ENCODE measurements at regions not wholly inside any gene's neighbourhood (a gene's known extent, or its start where the extent isn't known, plus 50 kb on each side); places are given as distances from the start of the nearest gene placed in this dataset.
A peak's percentile ranks its signal among the peaks of the same experiment; 100 is the strongest.
"Not testable (repeated sequence)": the region's sequence is repeated elsewhere in the genome, so short reads cannot be mapped to it uniquely, and the experiment has no call there.

DNA sequence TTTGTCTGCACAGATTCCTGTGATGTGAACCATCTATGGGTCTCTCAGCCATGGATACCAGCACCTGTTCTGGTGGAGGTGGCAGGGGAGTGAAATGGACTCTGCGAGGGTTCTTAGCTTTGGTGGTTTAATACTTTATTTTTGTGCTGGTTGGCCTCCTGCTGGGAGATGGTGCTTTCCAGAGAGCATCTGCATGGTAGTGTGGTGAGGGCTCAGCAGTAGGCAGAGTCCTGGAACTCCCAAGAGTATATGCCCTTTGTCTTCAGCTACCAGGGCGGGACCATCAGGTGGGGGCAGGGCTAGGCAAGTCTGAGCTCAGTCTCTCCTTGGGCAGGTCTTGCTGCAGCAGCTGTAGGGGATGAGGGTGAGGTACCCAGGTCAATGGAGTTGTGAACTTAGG, 97.5 kb upstream of the TRIM2 start:
- not testable (repeated sequence) for DNase-seq (ENCODE audit: low read depth)

DNA sequence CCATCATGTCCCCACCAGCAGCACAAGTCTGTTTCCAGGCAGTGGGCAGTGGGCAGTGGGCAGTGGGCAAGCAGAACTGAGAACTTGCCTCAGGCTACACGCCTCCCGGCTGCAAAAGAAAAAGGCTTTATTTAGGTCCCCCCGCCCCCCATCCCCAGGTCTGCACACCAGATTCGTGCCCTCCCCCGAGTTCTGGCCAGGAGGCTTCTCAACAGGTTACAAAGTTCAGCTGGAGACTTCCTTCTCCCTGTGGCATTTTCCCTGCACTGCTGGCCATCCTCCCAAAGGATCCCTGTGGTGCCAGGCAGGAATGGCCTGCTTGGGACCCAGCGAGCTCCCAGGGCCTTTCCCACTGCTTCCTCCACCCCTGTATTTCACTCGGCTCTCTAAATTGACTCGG, 97.0 kb upstream of the TRIM2 start:
- no peak for DNase-seq (ENCODE audit: low read depth)

DNA sequence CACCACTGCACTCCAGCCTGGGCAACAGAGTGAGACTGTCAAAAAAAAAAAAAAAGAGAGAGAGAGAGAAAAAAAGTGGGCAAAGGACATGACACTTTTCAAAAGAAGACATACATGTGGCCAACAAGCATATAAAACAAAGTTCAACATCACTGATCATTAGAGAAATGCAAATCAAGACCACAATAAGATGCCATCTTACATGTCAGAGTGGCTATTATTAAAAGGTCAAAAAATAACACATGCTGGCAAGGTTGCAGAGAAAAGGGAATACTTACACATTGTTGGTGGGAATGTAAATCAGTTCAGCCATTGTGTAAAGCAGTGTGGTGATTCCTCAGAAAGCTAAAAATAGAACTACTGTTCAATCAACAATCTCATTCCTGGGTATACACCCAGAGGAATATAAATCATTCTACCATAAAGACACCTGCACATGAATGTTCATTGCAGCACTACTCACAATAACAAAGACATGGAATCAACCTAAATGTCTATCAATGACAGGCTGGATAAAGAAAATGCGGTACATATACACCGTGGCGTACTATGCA, 94.9 kb upstream of the TRIM2 start:
- DNase-seq (ENCODE audit: low read depth), result no peak

DNA sequence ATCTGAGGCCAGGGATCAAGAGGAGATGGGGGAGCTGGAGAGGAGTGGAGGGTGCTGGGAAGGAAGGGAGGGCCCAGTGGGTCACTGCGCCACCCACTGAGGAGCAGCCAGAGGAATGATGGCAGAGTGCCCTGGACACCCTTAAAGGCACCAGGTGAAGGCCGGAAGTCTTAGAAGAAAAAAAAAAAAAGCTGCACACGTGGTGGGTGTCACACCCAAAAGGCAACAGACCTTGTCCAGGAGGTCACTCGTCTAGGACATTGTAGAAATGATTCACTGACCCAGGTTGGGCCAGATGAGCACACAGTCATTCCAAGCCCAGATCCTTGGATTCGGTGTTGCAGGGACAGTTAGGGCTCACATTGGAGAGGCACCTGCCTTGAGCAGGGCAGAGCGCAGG, 93.5 kb upstream of the TRIM2 start:
- DNase-seq (ENCODE audit: low read depth), result no peak

DNA sequence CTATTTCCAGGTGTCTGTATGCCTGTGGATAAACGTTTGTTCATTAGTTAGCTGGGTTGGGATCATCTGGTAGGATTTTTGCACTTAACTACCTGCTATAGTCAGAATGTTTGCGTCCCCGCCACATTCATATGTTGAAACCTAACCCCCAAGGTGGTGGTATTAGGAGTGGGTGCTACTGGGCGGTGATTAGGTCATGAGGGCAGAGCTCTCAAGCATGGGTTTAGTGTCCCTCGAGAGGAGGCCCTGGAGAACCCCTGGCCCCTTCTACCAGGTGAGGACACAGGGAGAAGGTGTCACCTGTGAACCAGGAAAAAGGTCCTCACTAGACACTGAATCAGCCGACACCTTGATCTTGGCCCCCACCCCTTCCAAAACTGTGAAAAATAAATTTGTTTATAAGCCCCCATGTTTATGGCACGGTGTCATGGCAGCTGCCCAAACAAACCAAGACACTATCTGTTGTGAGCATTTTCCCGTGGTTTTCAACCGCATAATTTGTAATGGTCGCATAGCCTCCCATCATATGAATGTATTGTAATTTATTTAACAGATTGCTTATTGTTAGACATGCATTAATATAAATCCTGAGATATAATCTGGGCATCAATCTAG, 92.7 kb upstream of the TRIM2 start:
- no peak for DNase-seq (ENCODE audit: low read depth)

DNA sequence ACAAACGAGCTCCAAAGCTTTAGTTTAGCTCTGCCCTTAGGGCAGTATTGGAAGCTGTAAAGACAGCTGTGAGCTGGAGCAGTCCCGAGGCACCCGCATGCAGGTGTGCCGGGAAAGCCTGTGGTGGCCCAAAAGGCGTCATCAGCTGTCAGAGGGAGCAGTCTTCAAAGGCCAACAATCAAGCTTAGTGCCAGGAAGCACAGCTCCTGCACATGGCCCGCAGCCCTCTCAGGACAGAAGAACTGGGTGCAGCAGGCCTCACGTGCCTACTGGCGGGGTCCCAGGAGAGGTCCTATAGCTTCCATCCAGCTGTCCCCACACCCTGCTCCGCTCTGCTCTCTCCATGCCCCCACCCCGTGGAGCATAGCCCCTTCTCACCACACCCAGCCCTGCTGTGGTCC, 92.2 kb upstream of the TRIM2 start:
- no peak for DNase-seq (ENCODE audit: low read depth)

DNA sequence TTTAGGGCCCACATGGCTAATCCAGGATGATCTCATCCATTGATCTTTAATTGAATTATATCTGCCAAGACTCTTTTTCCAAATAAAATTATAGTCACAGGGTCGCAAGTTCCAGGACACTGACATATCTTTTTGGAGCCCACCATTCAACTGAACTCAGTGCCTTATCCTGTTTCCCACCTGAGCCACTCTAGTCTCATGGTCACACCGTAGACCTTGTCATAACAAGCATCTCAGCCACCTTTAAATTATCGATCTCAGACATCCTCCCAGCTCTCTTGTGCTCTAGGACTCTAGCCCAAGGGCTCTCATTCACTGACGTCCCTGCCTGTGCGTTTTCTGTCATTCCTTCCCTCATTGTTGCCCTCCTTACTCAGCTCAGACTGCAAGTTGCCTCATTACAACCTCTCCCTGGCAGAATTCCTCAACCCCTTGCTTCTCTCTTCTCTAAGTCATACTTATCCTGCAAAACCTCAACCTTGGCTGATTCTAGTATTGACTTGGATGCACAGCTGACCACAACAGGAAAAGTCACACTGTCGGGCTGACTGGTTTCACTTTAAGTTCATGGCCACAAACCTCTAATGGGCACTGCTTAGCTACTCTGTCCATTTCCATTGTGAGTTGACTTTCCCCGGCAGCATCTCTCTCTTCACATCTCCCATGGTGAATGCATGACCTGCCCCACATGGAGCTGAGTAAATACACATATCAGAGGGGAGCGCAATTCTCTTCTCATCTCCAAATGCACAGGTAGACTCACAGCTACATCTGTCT, 91.0 kb upstream of the TRIM2 start:
- DNase-seq (ENCODE audit: low read depth), result no peak

DNA sequence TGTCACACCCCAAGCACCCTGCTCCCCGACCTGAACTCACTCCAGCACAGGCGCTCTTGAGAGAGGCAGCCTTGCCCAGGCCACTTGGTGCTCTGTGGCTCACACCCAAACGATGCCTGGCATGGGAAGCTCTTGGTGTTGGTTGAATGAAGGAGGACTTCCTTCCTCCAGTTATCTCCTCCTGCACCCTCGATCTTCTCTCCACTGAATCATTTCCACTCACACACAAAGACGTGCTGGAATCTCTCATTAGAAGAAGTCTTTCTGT, 90.5 kb upstream of the TRIM2 start:
- DNase-seq (ENCODE audit: low read depth), result no peak

DNA sequence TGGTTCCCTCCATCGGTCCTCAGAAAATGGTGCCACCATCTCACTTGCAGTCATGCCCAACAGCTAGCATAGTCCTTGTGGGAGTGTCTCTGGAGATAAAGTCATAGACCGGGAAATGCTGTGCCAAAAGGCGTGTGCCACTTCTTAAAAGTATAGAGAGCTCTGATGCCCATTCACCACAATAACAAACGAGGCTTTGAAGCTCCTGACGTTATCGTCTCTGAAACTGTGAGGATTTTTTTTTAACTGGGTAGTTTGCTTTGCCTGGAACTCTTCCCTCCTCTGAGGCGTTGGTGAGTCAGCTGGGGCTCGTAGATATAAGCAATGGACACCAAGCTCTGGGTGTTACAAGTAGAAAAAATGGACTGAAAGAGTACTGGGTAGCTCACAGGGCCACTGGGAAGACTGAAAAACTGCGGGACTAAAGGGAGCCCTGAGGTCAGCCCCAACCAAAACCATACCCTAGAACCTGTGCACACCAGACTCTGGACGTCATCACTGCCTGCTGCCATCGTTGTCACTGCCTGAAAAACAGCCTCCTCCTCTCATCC, 89.4 kb upstream of the TRIM2 start:
- no peak for DNase-seq (ENCODE audit: low read depth)

DNA sequence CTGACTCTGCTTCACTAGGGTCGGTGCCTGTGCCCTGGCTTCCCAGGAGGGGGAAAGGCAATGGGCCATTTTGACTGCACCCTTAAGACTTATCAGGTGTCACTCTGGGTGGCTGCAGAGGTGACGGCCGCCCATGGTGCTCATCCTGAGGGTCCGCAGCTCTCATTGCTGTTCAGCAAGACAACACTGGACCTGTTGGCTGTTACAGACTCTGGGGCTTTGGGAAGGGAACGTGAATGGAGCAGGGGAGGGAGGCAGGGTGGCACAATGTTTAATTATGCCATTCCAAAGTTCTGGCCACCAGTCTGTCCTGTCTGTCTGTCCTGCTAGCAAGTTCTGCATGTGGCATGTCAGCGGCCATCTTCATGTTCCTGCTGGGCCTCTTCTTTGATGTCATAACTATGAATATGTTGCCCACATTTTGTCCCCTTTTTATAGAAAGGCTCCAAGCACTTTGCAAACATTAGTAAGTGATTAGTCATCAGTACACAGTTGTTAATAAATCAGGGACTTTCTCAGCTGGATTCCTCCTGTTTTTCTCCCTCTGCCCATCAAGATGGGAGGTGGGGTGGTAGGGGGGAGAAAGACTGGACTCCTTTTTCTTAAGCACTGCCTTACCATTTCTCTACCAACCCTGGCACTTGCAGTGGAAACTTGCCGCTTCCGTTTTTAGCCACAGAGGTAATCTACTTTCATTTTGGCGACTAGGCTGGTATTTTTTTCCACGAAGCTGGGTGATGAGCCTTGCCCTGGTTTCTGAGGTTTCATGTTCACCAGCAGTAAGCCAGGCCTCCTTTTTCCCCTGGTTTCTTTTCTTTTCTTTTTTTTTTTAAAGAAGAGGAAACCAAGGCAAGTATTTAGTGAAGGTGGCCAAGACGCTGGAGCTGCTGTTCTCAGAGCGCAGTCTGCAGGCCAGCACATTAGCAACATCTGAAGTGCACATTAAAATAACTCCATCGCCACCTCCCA, 88.6 kb upstream of the TRIM2 start:
- no peak for DNase-seq (ENCODE audit: low read depth)

DNA sequence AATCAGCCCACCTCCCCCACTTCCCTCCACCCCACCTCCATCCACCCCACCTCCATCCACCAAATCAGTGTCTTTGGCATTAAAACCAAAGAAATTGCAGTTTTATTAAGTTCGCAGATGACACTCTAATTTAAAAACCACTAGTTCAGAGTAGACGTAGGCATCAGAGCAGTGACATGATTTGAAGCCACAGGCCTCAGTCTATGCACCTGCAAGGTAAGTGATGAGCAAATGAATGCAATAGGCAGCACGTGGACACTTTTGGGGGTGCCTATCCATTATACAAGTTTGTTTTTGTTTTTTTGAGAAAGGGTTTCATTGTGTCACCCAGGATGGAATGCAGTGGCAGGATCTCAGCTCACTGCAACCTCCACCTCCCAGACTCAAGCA, 88.0 kb upstream of the TRIM2 start:
- no peak for DNase-seq (ENCODE audit: low read depth)

DNA sequence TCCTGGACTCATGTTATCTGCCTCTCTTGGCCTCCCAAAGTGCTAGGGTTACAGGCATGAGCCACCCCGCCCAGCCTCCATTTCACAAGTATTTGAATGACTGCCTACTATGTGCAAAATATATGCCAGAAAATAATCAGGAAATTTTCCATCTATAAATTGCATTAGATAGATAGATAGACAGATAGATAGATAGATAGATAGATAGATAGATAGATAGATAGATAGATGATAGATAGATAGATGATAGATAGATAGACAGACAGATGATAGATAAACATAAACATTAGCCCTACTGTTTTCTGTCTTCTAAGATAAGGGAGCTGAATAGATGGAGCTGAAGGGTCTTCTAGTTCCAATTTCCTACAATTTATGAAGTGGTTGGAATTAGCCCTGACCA, 87.4 kb upstream of the TRIM2 start:
- DNase-seq (ENCODE audit: low read depth), result no peak

DNA sequence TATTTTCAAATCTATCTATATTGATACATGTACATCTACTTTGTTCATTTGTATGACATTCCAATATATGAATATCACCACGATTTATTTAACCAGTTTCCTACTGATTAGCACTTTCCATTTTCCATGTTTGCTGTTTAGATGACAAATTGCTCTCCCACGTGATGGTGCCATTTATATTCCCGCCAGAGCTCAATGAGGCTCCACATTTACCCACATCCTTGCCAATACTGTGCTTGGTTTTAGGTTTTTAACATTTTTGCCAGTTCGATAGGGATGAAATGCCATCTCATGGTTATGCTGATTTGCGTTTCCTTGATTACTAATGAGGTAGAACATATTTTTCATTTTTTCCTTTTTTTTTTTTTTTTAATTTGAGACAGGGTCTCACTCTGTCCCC, 86.7 kb upstream of the TRIM2 start:
- DNase-seq (ENCODE audit: low read depth), result no peak

DNA sequence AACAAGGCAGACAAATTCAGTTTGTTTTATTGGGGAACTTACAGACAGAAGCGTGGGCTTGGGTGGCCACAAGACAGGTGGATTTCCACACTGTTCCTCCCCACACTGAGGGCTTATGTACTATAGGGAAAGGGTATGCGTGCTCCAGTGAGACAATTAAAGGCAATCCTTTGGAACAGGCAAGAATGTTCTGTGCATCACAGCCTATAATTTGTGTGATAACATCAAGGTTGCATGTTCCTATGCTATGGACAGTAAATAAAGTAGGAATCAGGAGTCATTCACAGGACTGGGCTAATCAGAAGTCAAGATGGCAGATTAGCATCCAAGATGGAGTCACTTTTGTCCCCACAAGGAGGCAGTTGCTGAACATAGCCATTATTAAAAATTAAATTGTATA, 84.6 kb upstream of the TRIM2 start:
- DNase-seq (ENCODE audit: low read depth), result no peak

DNA sequence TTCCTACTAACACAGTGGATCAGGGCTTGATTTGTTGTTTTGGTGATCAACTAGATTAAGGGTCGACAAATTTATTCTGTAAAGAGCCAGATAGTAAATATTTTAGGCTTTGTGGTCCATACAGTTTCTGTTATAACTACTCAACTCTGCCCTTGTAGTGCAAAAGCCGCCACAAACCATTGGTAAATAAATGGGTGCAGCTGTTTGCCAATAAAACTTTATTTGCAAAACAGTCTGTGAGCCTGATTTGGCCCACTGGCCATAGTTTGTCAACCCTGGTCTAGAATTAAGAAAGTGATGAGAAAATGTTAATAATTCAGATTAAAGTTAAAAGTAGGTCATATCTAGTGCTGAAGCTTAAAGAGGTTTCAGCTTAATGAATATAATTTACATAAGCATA, 84.0 kb upstream of the TRIM2 start:
- DNase-seq (ENCODE audit: low read depth), result no peak

DNA sequence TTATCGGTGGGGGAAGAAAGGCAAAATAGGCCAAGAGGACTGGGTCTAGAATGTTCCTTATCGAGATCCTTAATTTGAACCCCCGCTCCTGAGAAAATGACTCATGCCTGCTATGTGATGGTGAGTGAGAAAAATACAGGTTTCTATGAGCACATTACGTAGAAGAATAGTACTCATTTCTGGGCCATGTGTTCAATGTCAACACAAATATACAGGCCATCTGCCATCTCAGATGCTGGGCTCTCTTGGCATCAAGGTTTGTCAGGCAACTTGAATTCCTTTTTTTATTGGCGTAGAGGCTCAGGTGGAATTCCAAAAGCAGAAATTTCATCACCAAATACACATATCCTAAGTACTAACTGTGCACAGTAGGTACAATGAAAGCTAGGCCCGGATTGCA, 81.4 kb upstream of the TRIM2 start:
- DNase-seq (ENCODE audit: low read depth), result no peak

DNA sequence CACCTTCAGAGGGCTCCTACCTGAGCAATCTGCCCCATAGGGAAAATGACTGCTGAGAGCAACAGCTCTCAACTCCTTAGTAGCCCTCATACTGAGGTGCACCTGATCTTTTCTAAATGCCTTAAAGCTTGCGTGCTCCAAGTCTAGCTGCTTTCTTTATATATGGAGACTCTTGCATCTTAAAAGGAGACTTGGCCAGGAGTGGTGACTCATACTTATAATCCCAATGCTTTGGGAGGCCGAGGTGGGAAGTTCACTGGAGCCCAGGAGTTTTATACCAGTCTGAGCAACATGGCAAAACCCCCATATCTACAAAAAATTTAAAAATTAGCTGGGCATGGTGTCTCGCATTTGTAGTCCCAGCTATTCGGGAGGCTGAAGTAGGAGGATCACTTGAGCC, 78.1 kb upstream of the TRIM2 start:
- DNase-seq (ENCODE audit: low read depth), result no peak

DNA sequence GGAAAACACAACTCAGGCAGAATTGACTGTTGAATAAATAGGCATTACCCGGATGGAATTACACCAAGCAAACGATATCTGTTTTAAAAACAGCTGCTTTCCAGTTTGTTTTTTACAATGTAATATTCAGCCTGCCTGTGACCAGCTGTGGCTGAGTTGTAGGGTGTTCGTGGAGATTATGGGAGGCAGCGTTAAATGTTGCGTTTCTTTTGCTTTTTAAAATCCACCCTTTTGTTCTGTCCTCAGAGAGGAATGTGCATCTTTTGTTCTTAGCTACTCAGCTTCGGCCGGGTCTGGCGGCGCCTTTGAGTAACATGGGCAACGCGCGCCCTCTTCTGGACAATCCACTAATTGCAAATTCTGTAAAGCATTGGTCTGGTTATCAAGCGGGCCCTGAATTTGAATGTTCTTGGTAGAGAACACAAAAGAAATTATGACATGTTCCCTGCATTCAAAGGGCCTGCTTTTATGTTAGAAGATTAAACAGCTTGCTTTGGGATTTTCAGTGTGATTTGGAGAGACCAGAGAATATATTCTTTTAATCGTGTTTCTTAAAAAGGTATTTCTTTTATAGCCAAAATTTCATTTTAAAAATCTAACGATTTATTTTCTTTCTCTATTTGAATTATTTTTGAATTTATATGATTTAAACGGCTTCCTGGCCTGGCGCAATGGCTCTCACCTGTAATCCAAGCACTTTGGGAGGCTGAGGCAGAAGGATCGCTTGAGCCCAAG, 76.3 kb upstream of the TRIM2 start:
- DNase-seq (ENCODE audit: low read depth), result peak; percentile 72

DNA sequence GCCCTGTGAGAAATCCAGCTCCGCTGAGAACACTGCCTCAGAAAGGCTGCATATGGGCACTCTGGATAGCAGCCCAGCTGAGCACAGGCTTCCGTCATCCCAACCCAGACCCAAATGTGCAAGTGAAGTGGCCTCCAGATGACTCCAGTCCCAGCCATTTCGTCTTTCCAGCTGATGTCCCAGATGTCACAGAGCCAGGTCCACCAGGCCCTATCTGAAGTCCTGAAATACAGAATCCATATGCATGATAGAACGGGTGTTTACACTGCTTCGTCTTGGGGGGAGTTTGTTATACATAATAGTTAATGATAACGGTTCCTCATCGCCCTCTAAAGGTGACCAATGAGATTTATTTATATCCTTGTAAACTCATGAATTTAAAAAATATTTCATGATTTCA, 72.6 kb upstream of the TRIM2 start:
- DNase-seq (ENCODE audit: low read depth), result no peak

DNA sequence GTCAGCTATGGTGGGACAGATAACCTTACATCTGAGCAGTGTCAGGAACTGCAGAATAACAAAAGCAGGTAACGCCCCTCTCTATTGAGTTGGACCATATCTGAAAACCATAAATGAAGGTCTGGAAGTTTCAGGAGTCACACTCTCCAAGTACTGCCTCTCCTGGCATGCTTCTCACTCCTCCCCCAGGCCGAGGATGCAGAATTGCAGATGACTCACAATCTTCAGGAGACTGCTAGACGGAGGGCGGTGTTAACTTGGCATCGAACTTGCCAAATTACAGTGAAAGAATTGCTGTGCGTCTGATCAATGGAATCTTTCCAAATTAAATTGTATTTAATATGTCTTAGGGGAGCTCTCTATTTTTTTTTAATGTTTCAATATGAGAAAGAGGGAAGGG, 67.1 kb upstream of the TRIM2 start:
- peak; percentile 81 for DNase-seq (ENCODE audit: low read depth)

DNA sequence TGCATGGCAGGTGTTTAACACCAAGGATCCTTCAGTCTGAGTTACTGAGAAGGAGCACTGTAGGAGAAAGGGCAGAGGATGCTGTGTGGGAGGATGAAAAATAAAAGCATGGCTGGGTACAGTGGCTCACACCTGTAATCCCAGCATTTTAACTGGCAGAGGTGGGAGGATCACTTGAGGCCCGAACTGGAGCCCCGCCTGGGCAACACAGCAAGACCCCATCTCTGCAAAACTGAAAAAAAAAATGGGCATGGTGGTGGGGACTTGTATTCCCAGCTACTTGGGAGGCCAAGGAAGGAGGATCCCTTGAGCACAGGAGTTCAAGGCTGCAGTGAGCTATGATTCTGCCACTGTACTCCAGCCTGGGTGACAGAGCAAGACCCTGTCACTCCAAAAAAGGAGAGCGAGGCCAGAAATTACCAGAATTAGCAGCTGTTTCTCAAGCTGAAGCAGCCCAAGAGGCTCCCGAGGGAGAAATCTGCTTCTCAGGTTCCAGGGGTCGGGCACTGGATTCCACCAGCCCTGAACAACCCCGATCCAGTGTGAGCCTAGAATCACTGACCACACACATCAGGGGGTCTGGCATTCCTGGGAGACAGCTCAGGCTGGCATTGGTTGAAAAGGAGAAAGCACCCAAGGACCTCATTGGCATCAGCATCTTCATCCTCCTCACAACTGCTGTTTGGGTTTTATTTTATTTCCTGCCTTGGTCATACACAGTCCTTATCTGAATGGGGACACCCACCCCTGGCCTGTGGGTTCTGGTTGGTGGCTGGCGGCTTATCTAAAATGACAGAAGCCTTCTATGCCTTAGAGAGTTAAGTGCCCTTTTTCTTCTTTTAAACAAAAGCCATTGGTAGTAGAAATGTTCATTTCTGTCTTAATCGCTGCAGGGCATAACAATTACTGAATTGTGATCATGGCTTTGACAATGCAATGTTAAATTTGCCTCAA, 66.3 kb upstream of the TRIM2 start:
- no peak for DNase-seq (ENCODE audit: low read depth)
